ENCODE measurements at regions not wholly inside any gene's neighbourhood (a gene's known extent, or its start where the extent isn't known, plus 50 kb on each side); places are given as distances from the start of the nearest gene placed in this dataset.

DNA sequence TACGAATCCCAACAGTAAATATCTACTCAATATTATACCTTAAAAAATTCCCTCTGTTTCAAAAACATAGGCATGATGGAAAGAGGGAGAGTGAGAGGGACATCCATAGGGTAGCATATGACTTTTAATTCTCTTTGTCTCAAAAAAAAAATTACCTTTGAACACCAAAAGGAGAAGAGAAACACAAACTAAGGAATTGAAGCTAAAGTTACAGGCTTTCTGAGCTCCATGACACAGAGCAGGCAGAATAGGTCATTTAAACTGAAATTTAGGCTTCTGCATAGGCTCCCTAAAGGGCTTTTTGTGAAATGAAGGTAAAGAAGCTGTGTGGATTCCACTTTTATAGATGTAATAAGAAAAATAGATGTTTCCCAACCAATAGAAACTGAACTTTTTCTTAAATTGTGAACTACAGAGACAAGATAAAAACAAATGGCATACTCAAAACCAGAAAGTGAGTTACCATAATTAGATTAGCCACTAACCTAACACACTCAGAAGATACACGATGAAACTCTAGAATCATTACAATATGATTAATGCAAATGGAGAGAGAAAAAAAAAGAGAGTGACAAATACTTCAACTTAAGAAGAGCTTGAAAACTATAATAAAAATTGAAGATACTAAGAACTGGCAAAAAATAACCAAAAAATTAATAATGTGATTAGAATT, 584.6 kb downstream of the GABRG1 start:
- no peak overlapping the region for H3K4me3 ChIP-seq (ENCODE audit: low read depth, low read length)
- TF ChIP-seq, protein P1, sequence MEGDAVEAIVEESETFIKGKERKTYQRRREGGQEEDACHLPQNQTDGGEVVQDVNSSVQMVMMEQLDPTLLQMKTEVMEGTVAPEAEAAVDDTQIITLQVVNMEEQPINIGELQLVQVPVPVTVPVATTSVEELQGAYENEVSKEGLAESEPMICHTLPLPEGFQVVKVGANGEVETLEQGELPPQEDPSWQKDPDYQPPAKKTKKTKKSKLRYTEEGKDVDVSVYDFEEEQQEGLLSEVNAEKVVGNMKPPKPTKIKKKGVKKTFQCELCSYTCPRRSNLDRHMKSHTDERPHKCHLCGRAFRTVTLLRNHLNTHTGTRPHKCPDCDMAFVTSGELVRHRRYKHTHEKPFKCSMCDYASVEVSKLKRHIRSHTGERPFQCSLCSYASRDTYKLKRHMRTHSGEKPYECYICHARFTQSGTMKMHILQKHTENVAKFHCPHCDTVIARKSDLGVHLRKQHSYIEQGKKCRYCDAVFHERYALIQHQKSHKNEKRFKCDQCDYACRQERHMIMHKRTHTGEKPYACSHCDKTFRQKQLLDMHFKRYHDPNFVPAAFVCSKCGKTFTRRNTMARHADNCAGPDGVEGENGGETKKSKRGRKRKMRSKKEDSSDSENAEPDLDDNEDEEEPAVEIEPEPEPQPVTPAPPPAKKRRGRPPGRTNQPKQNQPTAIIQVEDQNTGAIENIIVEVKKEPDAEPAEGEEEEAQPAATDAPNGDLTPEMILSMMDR (conservative IDR thresholded peaks at IDR 0.05; ENCODE audit: low read depth, low read length) = no peak
- DNase-seq (ENCODE audit: low read depth) = no peak

DNA sequence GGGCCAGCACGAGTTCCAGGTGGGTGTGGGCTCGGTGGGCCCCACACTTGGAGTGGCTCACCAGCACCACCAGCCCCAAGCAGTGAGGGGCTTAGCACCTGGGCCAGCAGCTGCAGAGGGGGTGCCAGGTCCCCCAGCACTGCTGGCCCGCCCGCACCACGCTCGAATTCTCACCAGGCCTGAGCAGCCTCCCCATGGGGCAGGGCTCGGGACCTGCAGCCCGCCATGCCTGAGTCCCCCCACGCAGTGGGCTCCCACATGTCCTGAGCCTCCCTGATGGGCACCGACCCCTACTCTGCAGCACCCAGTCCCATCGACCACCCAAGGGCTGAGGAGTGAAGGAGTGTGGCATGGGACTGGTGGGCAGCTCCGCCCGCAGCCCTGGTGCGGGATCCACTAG, 593.4 kb downstream of the GABRG1 start:
- TF ChIP-seq, protein P1 (conservative IDR thresholded peaks at IDR 0.05; ENCODE audit: low read depth, low read length) = no peak
- no peak for DNase-seq (ENCODE audit: low read depth)
- no peak overlapping the region for H3K4me3 ChIP-seq (ENCODE audit: low read depth, low read length)

DNA sequence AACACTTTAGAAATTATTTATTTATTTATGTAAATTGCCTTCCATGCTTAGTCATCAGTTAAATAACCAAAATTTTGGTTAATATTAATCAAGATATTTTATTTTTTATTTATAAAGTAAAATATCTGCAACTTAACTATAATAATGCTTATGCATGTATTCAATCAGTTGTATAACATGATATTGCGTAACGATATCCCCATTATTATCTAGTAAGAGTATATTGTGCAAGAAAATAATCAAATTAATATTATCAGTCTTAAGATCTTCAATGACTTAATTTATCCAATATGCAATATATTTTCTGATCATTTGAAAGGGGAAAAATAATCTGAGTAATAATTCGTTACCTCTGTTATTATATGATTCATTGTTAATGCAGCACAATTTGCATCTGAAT, 596.7 kb downstream of the GABRG1 start:
- no peak for DNase-seq (ENCODE audit: low read depth)
- TF ChIP-seq, protein P1 (conservative IDR thresholded peaks at IDR 0.05; ENCODE audit: low read depth, low read length) = no peak
- no peak overlapping the region for H3K4me3 ChIP-seq (ENCODE audit: low read depth, low read length)

DNA sequence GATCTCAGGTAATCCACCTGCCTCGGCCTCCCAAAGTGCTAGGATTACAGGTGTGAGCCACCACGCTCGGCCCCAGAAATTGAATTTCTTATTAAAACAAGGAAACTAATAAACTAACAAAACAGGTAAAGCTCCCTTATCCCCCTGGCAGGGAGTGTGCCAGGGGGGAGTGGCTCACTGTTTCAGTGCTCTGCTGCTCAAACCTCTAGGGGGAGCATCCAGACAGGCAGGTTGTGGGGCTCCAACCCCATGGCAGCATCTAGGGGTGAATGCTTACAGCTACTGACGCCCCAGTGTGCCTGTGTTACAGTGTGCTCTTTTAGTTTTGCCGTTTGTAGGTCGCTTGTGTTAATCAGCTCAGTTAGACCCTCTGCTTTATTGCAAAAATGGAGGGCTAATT, 605.0 kb downstream of the GABRG1 start:
- no peak for DNase-seq (ENCODE audit: low read depth)
- TF ChIP-seq, protein P1 (conservative IDR thresholded peaks at IDR 0.05; ENCODE audit: low read depth, low read length) = no peak
- H3K4me3 ChIP-seq (ENCODE audit: low read depth, low read length) = no peak overlapping the region

DNA sequence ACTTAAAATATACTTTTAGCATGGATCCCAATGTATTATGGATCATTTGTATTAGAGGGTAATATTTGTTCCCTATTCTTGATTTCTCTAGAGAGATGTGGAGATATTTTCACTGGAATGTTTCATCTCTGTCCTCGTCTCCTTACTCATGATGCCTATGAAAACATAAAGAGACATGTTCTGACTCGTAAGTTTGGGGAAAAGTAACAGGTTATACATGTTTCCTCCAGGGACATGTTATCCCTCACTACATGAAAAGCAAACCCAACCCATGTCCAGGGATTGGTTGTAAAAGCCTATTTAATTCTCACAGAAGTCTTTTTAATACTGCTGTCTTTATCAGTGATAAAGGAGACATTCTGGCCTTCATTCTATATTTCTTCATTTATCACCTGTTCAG, 621.4 kb downstream of the GABRG1 start:
- TF ChIP-seq, protein P1 (conservative IDR thresholded peaks at IDR 0.05; ENCODE audit: low read depth, low read length) = no peak
- no peak overlapping the region for H3K4me3 ChIP-seq (ENCODE audit: low read depth, low read length)
- DNase-seq (ENCODE audit: low read depth) = no peak

- H3K4me3 ChIP-seq (ENCODE audit: low read depth, low read length) = no peak overlapping the region
- DNase-seq (ENCODE audit: low read depth) = no peak
- TF ChIP-seq, protein P1 (conservative IDR thresholded peaks at IDR 0.05; ENCODE audit: low read depth, low read length) = no peak
Observed at GRCh38 chr4:45484740-45485139, 639.1 kb downstream of the GABRG1 start.

- H3K4me3 ChIP-seq (ENCODE audit: low read depth, low read length) = no peak overlapping the region
- TF ChIP-seq, protein P1 (conservative IDR thresholded peaks at IDR 0.05; ENCODE audit: low read depth, low read length) = no peak
- no peak for DNase-seq (ENCODE audit: low read depth)
Observed at GRCh38 chr4:45482346-45482745, 641.5 kb downstream of the GABRG1 start.

Measured in epithelial cell of proximal tubule (primary cell).